ENCODE measurements at regions not wholly inside any gene's neighbourhood (a gene's known extent, or its start where the extent isn't known, plus 50 kb on each side); places are given as distances from the start of the nearest gene placed in this dataset.
A peak's percentile ranks its signal among the peaks of the same experiment; 100 is the strongest.
"Not testable (repeated sequence)": the region's sequence is repeated elsewhere in the genome, so short reads cannot be mapped to it uniquely, and the experiment has no call there.

DNA sequence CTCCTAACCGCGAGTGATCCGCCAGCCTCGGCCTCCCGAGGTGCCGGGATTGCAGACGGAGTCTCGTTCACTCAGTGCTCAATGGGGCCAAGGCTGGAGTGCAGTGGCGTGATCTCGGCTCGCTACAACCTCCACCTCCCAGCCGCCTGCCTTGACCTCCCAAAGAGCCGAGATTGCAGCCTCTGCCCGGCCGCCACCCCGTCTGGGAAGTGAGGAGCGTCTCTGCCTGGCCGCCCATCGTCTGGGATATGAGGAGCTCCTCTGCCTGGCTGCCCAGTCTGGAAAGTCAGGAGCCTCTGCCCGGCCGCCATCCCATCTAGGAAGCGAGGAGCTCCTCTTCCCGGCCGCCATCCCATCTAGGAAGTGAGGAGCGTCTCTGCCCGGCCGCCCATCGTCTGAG lies 58.8 kb upstream of the ANKRD30BL start:
- H3K27me3 ChIP-seq (ENCODE audit: control insufficient read depth in 2 of 2, insufficient read depth in 2 of 2, low read length in 2 of 2); H3K4me3 ChIP-seq (ENCODE audit: low read length); POLR2A ChIA-PET; H3K27ac Mint-ChIP-seq; H3K9me3 Mint-ChIP-seq; intact Hi-C loops (cut with micrococcal nuclease); ATAC-seq; H3K4me3 Mint-ChIP-seq; DNase-seq; H3K9me3 ChIP-seq (ENCODE audit: control insufficient read depth in 2 of 3, low read length in 3 of 3); H3K4me1 ChIP-seq (ENCODE audit: control insufficient read depth in 2 of 2, insufficient read depth in 2 of 2, low read length in 2 of 2); H3K27me3 Mint-ChIP-seq; H3K36me3 ChIP-seq (ENCODE audit: control insufficient read depth in 2 of 3, insufficient read depth in 3 of 3, low read length in 3 of 3); H3K4me1 Mint-ChIP-seq; CTCF ChIA-PET; H3K27ac ChIP-seq (ENCODE audit: low read depth, low read length); H3K36me3 Mint-ChIP-seq: not testable (repeated sequence)

DNA sequence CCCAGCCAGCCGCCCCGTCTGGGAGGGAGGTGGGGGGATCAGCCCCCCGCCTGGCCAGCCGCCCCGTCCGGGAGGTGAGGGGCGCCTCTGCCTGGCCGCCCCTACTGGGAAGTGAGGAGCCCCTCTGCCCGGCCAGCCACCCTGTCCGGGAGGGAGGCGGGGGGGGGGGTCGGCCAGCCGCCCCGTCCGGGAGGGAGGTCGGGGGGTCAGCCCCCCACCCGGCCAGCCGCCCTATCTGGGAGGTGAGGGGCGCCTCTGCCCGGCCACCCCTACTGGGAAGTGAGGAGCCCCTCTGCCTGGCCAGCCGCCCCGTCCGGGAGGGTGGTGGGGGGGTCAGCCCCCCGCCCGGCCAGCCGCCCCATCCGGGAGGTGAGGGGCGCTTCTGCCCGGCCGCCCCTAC lies 60.1 kb upstream of the ANKRD30BL start:
- not testable (repeated sequence) for H3K27ac ChIP-seq (ENCODE audit: low read depth, low read length); H3K36me3 Mint-ChIP-seq

DNA sequence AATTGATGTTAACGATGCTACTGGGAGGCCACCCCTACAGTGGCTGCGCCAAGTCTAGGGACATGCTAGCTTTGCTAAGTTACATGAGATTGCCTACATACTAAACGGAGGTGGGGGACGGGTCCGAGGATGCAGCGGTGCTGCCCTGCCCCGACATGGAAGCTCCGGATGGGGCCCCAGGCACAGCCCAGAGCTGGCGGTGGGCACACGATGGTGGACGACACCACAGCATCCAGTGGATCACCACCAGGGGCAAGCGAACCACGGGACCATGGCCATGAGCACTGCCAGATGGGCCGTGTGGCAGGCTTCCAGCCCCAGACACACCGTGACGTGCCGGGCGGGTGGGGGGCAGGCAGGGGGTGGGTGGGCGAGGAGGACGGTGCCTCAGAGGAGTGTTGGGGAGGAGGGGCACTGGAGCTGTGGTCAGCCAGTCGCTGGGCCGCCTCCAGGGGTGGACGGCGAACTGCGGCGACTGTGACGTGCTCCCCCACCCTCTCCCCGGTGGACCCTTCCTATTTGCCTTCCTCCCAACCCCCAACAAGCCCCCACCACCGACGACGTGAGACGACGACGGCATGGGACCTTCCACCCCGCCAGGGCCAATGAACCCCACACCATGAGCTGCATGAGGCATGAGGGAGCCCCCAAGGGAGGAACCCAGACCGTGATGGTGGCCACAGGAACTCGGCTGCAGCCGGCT lies 90.6 kb upstream of the ANKRD30BL start:
- ChIA-PET CTCF (no interaction called here), POLR2A (no interaction called here)
- Histone ChIP-seq H3K4me3 (ENCODE audit: low read length) (no peak overlapping the region), H3K36me3 (ENCODE audit: control insufficient read depth in 2 of 3, insufficient read depth in 3 of 3, low read length in 3 of 3) (no peaks in the 10 kb centered on the region), H3K4me1 (ENCODE audit: control insufficient read depth in 2 of 2, insufficient read depth in 2 of 2, low read length in 2 of 2) (no peaks in the 10 kb centered on the region), H3K27ac (ENCODE audit: low read depth, low read length) (no peak overlapping the region), H3K9me3 (ENCODE audit: control insufficient read depth in 2 of 3, low read length in 3 of 3) (no peaks in the 10 kb centered on the region), H3K27me3 (ENCODE audit: control insufficient read depth in 2 of 2, insufficient read depth in 2 of 2, low read length in 2 of 2) (no peaks in the 10 kb centered on the region)
- Mint-ChIP-seq H3K9me3 (peaks cover 3 to 56% (median 20%) of the 10 kb centered on the region in 11 donors), H3K4me3 (no peak overlapping the region), H3K36me3 (peaks cover 0 to 10% (median 3%) of the 10 kb centered on the region in 5 donors), H3K27ac (no peak overlapping the region), H3K4me1 (no peaks in the 10 kb centered on the region), H3K27me3 (peaks cover 6 to 20% (median 8%) of the 10 kb centered on the region in 5 donors)
- intact Hi-C loops (cut with micrococcal nuclease) = no loop called here
- ATAC-seq (no peak), DNase-seq (no peak)

More for the DNA sequence above, 60.1 kb upstream of the ANKRD30BL start:
- intact Hi-C loops (cut with micrococcal nuclease); H3K4me1 Mint-ChIP-seq; H3K27me3 Mint-ChIP-seq; CTCF ChIA-PET; H3K9me3 Mint-ChIP-seq; H3K9me3 ChIP-seq (ENCODE audit: control insufficient read depth in 2 of 3, low read length in 3 of 3); H3K27me3 ChIP-seq (ENCODE audit: control insufficient read depth in 2 of 2, insufficient read depth in 2 of 2, low read length in 2 of 2); POLR2A ChIA-PET; ATAC-seq; DNase-seq; H3K36me3 ChIP-seq (ENCODE audit: control insufficient read depth in 2 of 3, insufficient read depth in 3 of 3, low read length in 3 of 3); H3K4me3 Mint-ChIP-seq; H3K4me3 ChIP-seq (ENCODE audit: low read length); H3K4me1 ChIP-seq (ENCODE audit: control insufficient read depth in 2 of 2, insufficient read depth in 2 of 2, low read length in 2 of 2); H3K27ac Mint-ChIP-seq: not testable (repeated sequence)

DNA sequence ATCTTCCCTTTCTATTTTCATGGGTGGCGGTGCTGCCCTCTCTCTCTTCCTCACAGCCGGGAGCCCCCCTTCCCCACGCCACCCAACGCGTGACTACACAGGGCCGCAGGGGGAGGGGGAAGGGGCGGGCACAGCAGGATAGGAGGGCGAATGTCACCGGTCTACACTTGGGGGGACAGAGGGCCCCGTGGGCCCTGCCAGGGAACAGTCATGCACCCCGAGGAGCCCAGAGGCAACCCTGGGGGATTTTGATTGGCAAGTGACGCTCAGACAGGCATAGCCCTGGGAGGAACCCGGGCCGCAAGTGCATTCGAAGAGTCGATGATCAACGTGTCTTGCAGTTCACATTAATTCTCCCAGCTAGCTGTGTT lies 91.1 kb upstream of the ANKRD30BL start:
- no peak overlapping the region for H3K4me3 Mint-ChIP-seq
- Histone ChIP-seq H3K4me3 (ENCODE audit: low read length) (no peak overlapping the region), H3K4me1 (ENCODE audit: control insufficient read depth in 2 of 2, insufficient read depth in 2 of 2, low read length in 2 of 2) (no peaks in the 10 kb centered on the region), H3K36me3 (ENCODE audit: control insufficient read depth in 2 of 3, insufficient read depth in 3 of 3, low read length in 3 of 3) (no peaks in the 10 kb centered on the region), H3K9me3 (ENCODE audit: control insufficient read depth in 2 of 3, low read length in 3 of 3) (no peaks in the 10 kb centered on the region), H3K27ac (ENCODE audit: low read depth, low read length) (no peak overlapping the region), H3K27me3 (ENCODE audit: control insufficient read depth in 2 of 2, insufficient read depth in 2 of 2, low read length in 2 of 2) (no peaks in the 10 kb centered on the region)
- peaks cover 6 to 20% (median 8%) of the 10 kb centered on the region in 5 donors for H3K27me3 Mint-ChIP-seq
- POLR2A ChIA-PET = no interaction called here
- ATAC-seq (no peak), DNase-seq (no peak)
- no peak overlapping the region for H3K27ac Mint-ChIP-seq
- peaks cover 0 to 10% (median 3%) of the 10 kb centered on the region in 5 donors for H3K36me3 Mint-ChIP-seq
- CTCF ChIA-PET = no interaction called here
- no peaks in the 10 kb centered on the region for H3K4me1 Mint-ChIP-seq
- peaks cover 3 to 56% (median 20%) of the 10 kb centered on the region in 11 donors for H3K9me3 Mint-ChIP-seq
- intact Hi-C loops (cut with micrococcal nuclease) = no loop called here

DNA sequence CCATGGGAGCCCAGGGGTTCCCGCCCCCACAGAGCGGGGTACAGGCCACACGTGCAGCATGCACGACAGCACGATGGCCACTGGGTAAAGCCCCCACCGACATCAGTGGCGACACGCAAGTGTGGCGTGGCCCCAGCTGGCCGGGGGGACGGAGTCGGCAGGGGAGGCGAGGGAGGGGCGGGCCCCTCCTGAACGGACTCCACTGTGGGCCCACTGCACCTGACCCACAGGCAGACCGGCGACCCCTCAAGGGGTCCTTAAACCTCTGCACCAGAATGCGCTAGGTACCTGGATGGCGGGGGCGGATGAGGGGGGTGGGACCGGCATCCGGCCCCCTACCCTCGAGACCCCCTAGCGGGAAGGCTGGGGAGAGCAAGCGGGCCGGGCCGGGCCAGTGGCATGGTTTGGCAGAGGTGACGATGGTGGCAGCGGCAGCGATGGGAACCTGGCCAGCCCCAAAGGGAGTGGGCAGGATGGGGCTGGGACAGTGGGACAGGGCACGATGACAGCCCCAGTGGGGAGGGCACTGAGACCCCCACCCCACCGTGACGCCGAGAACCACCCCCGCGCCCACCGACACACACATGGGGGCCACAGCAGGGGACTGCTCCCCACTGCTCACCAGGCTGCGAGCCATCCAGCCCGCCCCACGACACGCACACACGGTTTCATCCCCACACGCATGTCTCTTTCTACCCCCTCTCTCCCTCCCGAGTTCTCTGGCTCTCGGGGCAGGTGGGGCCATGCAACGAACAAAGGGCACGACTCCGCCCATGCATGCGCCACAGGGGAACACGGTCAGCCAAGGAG lies 91.9 kb upstream of the ANKRD30BL start:
- Histone ChIP-seq H3K36me3 (ENCODE audit: control insufficient read depth in 2 of 3, insufficient read depth in 3 of 3, low read length in 3 of 3) (no peaks in the 10 kb centered on the region), H3K27me3 (ENCODE audit: control insufficient read depth in 2 of 2, insufficient read depth in 2 of 2, low read length in 2 of 2) (no peaks in the 10 kb centered on the region), H3K9me3 (ENCODE audit: control insufficient read depth in 2 of 3, low read length in 3 of 3) (no peaks in the 10 kb centered on the region), H3K4me3 (ENCODE audit: low read length) (no peak overlapping the region), H3K4me1 (ENCODE audit: control insufficient read depth in 2 of 2, insufficient read depth in 2 of 2, low read length in 2 of 2) (no peaks in the 10 kb centered on the region), H3K27ac (ENCODE audit: low read depth, low read length) (no peak overlapping the region)
- ChIA-PET POLR2A (no interaction called here), CTCF (no interaction called here)
- Mint-ChIP-seq H3K4me1 (no peaks in the 10 kb centered on the region), H3K9me3 (peaks cover 3 to 51% (median 20%) of the 10 kb centered on the region in 11 donors), H3K27ac (no peak overlapping the region), H3K4me3 (no peak overlapping the region), H3K36me3 (peaks cover 0 to 10% (median 3%) of the 10 kb centered on the region in 5 donors), H3K27me3 (peaks cover 6 to 20% (median 8%) of the 10 kb centered on the region in 5 donors)
- no peak for DNase-seq
- peak; percentile 22 for ATAC-seq
- intact Hi-C loops (cut with micrococcal nuclease) = no loop called here

DNA sequence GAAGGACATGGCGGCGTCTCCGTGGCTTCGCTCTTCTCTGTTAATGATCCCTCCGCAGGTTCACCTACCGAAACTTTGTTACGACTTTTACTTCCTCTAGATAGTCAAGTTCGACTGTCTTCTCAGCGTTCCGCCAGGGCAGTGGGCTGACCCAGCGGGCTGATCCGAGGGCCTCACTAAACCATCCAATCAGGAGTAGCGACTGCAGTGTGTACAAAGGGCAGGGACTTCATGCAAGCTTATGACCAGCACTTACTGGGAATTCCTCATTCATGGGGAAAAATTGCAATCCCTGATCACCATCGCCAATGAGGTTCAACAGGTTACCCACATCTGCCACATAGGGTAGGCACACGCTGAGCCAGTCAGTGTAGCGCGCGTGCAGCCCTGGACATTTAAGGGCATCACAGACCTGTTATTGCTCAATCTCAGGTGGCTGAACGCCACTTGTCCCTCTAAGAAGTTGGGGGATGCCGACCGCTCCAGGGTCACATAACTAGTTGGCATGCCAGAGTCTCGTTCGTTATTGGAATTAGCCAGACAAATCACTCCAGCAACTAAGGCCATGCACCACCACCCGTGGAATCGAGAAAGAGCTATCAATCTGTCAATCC lies 92.7 kb upstream of the ANKRD30BL start:
- peaks cover 0 to 10% (median 3%) of the 10 kb centered on the region in 5 donors for H3K36me3 Mint-ChIP-seq
- CTCF ChIA-PET = not testable (repeated sequence)

More for the DNA sequence above, 92.7 kb upstream of the ANKRD30BL start:
- H3K4me3 ChIP-seq (ENCODE audit: low read length); intact Hi-C loops (cut with micrococcal nuclease); H3K9me3 ChIP-seq (ENCODE audit: control insufficient read depth in 2 of 3, low read length in 3 of 3); H3K27ac ChIP-seq (ENCODE audit: low read depth, low read length); H3K4me3 Mint-ChIP-seq; H3K4me1 ChIP-seq (ENCODE audit: control insufficient read depth in 2 of 2, insufficient read depth in 2 of 2, low read length in 2 of 2); H3K27ac Mint-ChIP-seq; DNase-seq; ATAC-seq; POLR2A ChIA-PET; H3K36me3 ChIP-seq (ENCODE audit: control insufficient read depth in 2 of 3, insufficient read depth in 3 of 3, low read length in 3 of 3); H3K4me1 Mint-ChIP-seq; H3K27me3 ChIP-seq (ENCODE audit: control insufficient read depth in 2 of 2, insufficient read depth in 2 of 2, low read length in 2 of 2): not testable (repeated sequence)
- peaks cover 6 to 25% (median 14%) of the 10 kb centered on the region in 5 donors for H3K27me3 Mint-ChIP-seq
- H3K9me3 Mint-ChIP-seq = peaks cover 3 to 54% (median 18%) of the 10 kb centered on the region in 11 donors
